ENCODE measurements at regions not wholly inside any gene's neighbourhood (a gene's known extent, or its start where the extent isn't known, plus 50 kb on each side); places are given as distances from the start of the nearest gene placed in this dataset.

GRCh38 chr18:42533009-42533575, 578.1 kb downstream of the PIK3C3 start:
- TF ChIP-seq CTCF (IDR thresholded peaks at IDR 0.05) (no peak), POLR2A (IDR thresholded peaks at IDR 0.05) (no peak)
- intact Hi-C loops (cut with DNase I; ENCODE audit: low total_unique reads), result no loop called here
- Histone ChIP-seq H3K9me3 (no peaks in the 10 kb centered on the region), H3K36me3 (ENCODE audit: low read depth, missing control alignments) (no peaks in the 10 kb centered on the region), H3K4me3 (no peak overlapping the region), H3K4me1 (no peaks in the 10 kb centered on the region), H3K27me3 (no peaks in the 10 kb centered on the region), H3K27ac (no peak overlapping the region)
- DNase-seq, result no peak
- 19 to 23% methylated on average over 4 of the region's 4 CpGs for WGBS, 2 donors

- H3K4me1 ChIP-seq, result no peaks in the 10 kb centered on the region
- no peak for DNase-seq
- H3K9me3 ChIP-seq, result no peaks in the 10 kb centered on the region
- no peaks in the 10 kb centered on the region for H3K27me3 ChIP-seq
- WGBS, 2 donors, result 73 to 80% methylated on average over 8 of the region's 8 CpGs
- intact Hi-C loops (cut with DNase I; ENCODE audit: low total_unique reads), result no loop called here
- no peak for TF ChIP-seq POLR2A (IDR thresholded peaks at IDR 0.05)
- TF ChIP-seq CTCF (IDR thresholded peaks at IDR 0.05), result no peak
- H3K4me3 ChIP-seq, result no peak overlapping the region
- H3K36me3 ChIP-seq (ENCODE audit: low read depth, missing control alignments), result no peaks in the 10 kb centered on the region
- no peak overlapping the region for H3K27ac ChIP-seq
These were observed 578.6 kb downstream of the PIK3C3 start for GRCh38 chr18:42533616-42534015.

- Histone ChIP-seq H3K9me3 (no peaks in the 10 kb centered on the region), H3K36me3 (ENCODE audit: low read depth, missing control alignments) (no peaks in the 10 kb centered on the region), H3K27me3 (no peaks in the 10 kb centered on the region), H3K27ac (no peak overlapping the region), H3K4me1 (no peaks in the 10 kb centered on the region), H3K4me3 (no peak overlapping the region)
- TF ChIP-seq POLR2A (IDR thresholded peaks at IDR 0.05), result no peak
- TF ChIP-seq CTCF (IDR thresholded peaks at IDR 0.05), result no peak
- WGBS, 2 donors, result 58 to 74% methylated on average over 1 of the region's 1 CpG
- no peak for DNase-seq
- intact Hi-C loops (cut with DNase I; ENCODE audit: low total_unique reads), result no loop called here
These were observed 579.3 kb downstream of the PIK3C3 start for GRCh38 chr18:42534313-42534712.

GRCh38 chr18:42536442-42536841, 579.0 kb downstream of the RIT2 start:
- intact Hi-C loops (cut with DNase I; ENCODE audit: low total_unique reads), result no loop called here
- H3K9me3 ChIP-seq, result no peaks in the 10 kb centered on the region
- H3K36me3 ChIP-seq (ENCODE audit: low read depth, missing control alignments), result no peaks in the 10 kb centered on the region
- H3K27ac ChIP-seq, result no peak overlapping the region
- H3K4me1 ChIP-seq, result no peaks in the 10 kb centered on the region
- no peak for DNase-seq
- H3K27me3 ChIP-seq, result no peaks in the 10 kb centered on the region
- no peak for TF ChIP-seq CTCF (IDR thresholded peaks at IDR 0.05)
- no peak for TF ChIP-seq POLR2A (IDR thresholded peaks at IDR 0.05)
- WGBS, 2 donors, result 89% methylated on average over 1 of the region's 1 CpG
- no peak overlapping the region for H3K4me3 ChIP-seq

- Histone ChIP-seq H3K36me3 (ENCODE audit: low read depth, missing control alignments) (no peaks in the 10 kb centered on the region), H3K27ac (no peak overlapping the region), H3K4me1 (no peaks in the 10 kb centered on the region), H3K27me3 (no peaks in the 10 kb centered on the region), H3K4me3 (no peak overlapping the region), H3K9me3 (no peaks in the 10 kb centered on the region)
- intact Hi-C loops (cut with DNase I; ENCODE audit: low total_unique reads), result no loop called here
- TF ChIP-seq CTCF (IDR thresholded peaks at IDR 0.05), result no peak
- no peak for TF ChIP-seq POLR2A (IDR thresholded peaks at IDR 0.05)
- WGBS, 2 donors, result 74 to 90% methylated on average over 2 of the region's 2 CpGs
- DNase-seq, result no peak
These were observed 578.2 kb downstream of the RIT2 start for GRCh38 chr18:42537291-42537690.

Data from testis (tissue), 2 donors.